ENCODE measurements at regions not wholly inside any gene's neighbourhood (a gene's known extent, or its start where the extent isn't known, plus 50 kb on each side); places are given as distances from the start of the nearest gene placed in this dataset.

- H3K4me3 Mint-ChIP-seq: no peak overlapping the region
- H3K36me3 Mint-ChIP-seq (ENCODE audit: low read depth): no peaks in the 10 kb centered on the region
- DNase-seq (ENCODE audit: low spot score): no peak
- no peaks in the 10 kb centered on the region for H3K27me3 Mint-ChIP-seq (ENCODE audit: low read depth)
- H3K4me1 Mint-ChIP-seq (ENCODE audit: low read depth): no peaks in the 10 kb centered on the region
- H3K27ac Mint-ChIP-seq: no peak overlapping the region
- H3K9me3 Mint-ChIP-seq: no peaks in the 10 kb centered on the region
Observed at GRCh38 chr10:131021246-131021895, 290.1 kb downstream of the TCERG1L start.

- H3K4me3 Mint-ChIP-seq: no peak overlapping the region
- H3K27ac Mint-ChIP-seq: no peak overlapping the region
- H3K36me3 Mint-ChIP-seq (ENCODE audit: low read depth): no peaks in the 10 kb centered on the region
- no peaks in the 10 kb centered on the region for H3K4me1 Mint-ChIP-seq (ENCODE audit: low read depth)
- H3K27me3 Mint-ChIP-seq (ENCODE audit: low read depth): no peaks in the 10 kb centered on the region
- no peaks in the 10 kb centered on the region for H3K9me3 Mint-ChIP-seq
- DNase-seq (ENCODE audit: low spot score): no peak
Observed at GRCh38 chr10:131021969-131022368, 289.6 kb downstream of the TCERG1L start.

- no peaks in the 10 kb centered on the region for H3K27me3 Mint-ChIP-seq (ENCODE audit: low read depth)
- no peaks in the 10 kb centered on the region for H3K4me1 Mint-ChIP-seq (ENCODE audit: low read depth)
- no peak overlapping the region for H3K27ac Mint-ChIP-seq
- no peaks in the 10 kb centered on the region for H3K9me3 Mint-ChIP-seq
- no peaks in the 10 kb centered on the region for H3K36me3 Mint-ChIP-seq (ENCODE audit: low read depth)
- DNase-seq (ENCODE audit: low spot score): no peak
- no peak overlapping the region for H3K4me3 Mint-ChIP-seq
Observed at GRCh38 chr10:131022369-131022768, 289.2 kb downstream of the TCERG1L start.

- no peak overlapping the region for H3K4me3 Mint-ChIP-seq
- H3K27me3 Mint-ChIP-seq (ENCODE audit: low read depth): no peaks in the 10 kb centered on the region
- no peaks in the 10 kb centered on the region for H3K9me3 Mint-ChIP-seq
- no peak overlapping the region for H3K27ac Mint-ChIP-seq
- no peak for DNase-seq (ENCODE audit: low spot score)
- no peaks in the 10 kb centered on the region for H3K36me3 Mint-ChIP-seq (ENCODE audit: low read depth)
- no peaks in the 10 kb centered on the region for H3K4me1 Mint-ChIP-seq (ENCODE audit: low read depth)
Observed at GRCh38 chr10:131022981-131023380, 288.5 kb downstream of the TCERG1L start.

- no peaks in the 10 kb centered on the region for H3K4me1 Mint-ChIP-seq (ENCODE audit: low read depth)
- H3K4me3 Mint-ChIP-seq: no peak overlapping the region
- no peaks in the 10 kb centered on the region for H3K9me3 Mint-ChIP-seq
- no peaks in the 10 kb centered on the region for H3K36me3 Mint-ChIP-seq (ENCODE audit: low read depth)
- no peak overlapping the region for H3K27ac Mint-ChIP-seq
- H3K27me3 Mint-ChIP-seq (ENCODE audit: low read depth): no peaks in the 10 kb centered on the region
- no peak for DNase-seq (ENCODE audit: low spot score)
Observed at GRCh38 chr10:131024259-131025131, 287.0 kb downstream of the TCERG1L start.

- Mint-ChIP-seq H3K9me3 (no peaks in the 10 kb centered on the region), H3K36me3 (ENCODE audit: low read depth) (no peaks in the 10 kb centered on the region), H3K4me3 (no peak overlapping the region), H3K4me1 (ENCODE audit: low read depth) (no peaks in the 10 kb centered on the region), H3K27me3 (ENCODE audit: low read depth) (no peaks in the 10 kb centered on the region), H3K27ac (no peak overlapping the region)
- no peak for DNase-seq (ENCODE audit: low spot score)
Observed at GRCh38 chr10:131025333-131025732, 286.2 kb downstream of the TCERG1L start.

GRCh38 chr10:131027256-131027655 lies 284.3 kb downstream of the TCERG1L start:
- H3K27me3 Mint-ChIP-seq (ENCODE audit: low read depth): no peaks in the 10 kb centered on the region
- no peaks in the 10 kb centered on the region for H3K4me1 Mint-ChIP-seq (ENCODE audit: low read depth)
- H3K36me3 Mint-ChIP-seq (ENCODE audit: low read depth): no peaks in the 10 kb centered on the region
- DNase-seq (ENCODE audit: low spot score): no peak
- H3K4me3 Mint-ChIP-seq: no peak overlapping the region
- no peaks in the 10 kb centered on the region for H3K9me3 Mint-ChIP-seq
- H3K27ac Mint-ChIP-seq: no peak overlapping the region

GRCh38 chr10:131031346-131031745 lies 280.2 kb downstream of the TCERG1L start:
- DNase-seq (ENCODE audit: low spot score): no peak
- H3K4me3 Mint-ChIP-seq: no peak overlapping the region
- H3K9me3 Mint-ChIP-seq: no peaks in the 10 kb centered on the region
- H3K4me1 Mint-ChIP-seq (ENCODE audit: low read depth): no peaks in the 10 kb centered on the region
- no peaks in the 10 kb centered on the region for H3K36me3 Mint-ChIP-seq (ENCODE audit: low read depth)
- H3K27me3 Mint-ChIP-seq (ENCODE audit: low read depth): no peaks in the 10 kb centered on the region
- H3K27ac Mint-ChIP-seq: no peak overlapping the region

GRCh38 chr10:131032329-131033165 lies 279.0 kb downstream of the TCERG1L start:
- Mint-ChIP-seq H3K4me3 (no peak overlapping the region), H3K27ac (no peak overlapping the region), H3K4me1 (ENCODE audit: low read depth) (no peaks in the 10 kb centered on the region), H3K27me3 (ENCODE audit: low read depth) (no peaks in the 10 kb centered on the region), H3K36me3 (ENCODE audit: low read depth) (no peaks in the 10 kb centered on the region), H3K9me3 (no peaks in the 10 kb centered on the region)
- DNase-seq (ENCODE audit: low spot score): no peak

- no peaks in the 10 kb centered on the region for H3K36me3 Mint-ChIP-seq (ENCODE audit: low read depth)
- no peaks in the 10 kb centered on the region for H3K4me1 Mint-ChIP-seq (ENCODE audit: low read depth)
Observed at GRCh38 chr10:131033166-131034085, 278.1 kb downstream of the TCERG1L start.

GRCh38 chr10:131034451-131034850 lies 277.1 kb downstream of the TCERG1L start:
- Mint-ChIP-seq H3K27ac (no peak overlapping the region), H3K4me1 (ENCODE audit: low read depth) (no peaks in the 10 kb centered on the region), H3K4me3 (no peak overlapping the region)

More at GRCh38 chr10:131033166-131034085, 278.1 kb downstream of the TCERG1L start:
- Mint-ChIP-seq H3K9me3 (no peaks in the 10 kb centered on the region), H3K27ac (no peak overlapping the region), H3K27me3 (ENCODE audit: low read depth) (no peaks in the 10 kb centered on the region), H3K4me3 (no peak overlapping the region)
- DNase-seq (ENCODE audit: low spot score): no peak

GRCh38 chr10:131035779-131036178 lies 275.7 kb downstream of the TCERG1L start:
- H3K27ac Mint-ChIP-seq: no peak overlapping the region
- no peaks in the 10 kb centered on the region for H3K36me3 Mint-ChIP-seq (ENCODE audit: low read depth)
- H3K9me3 Mint-ChIP-seq: no peaks in the 10 kb centered on the region
- H3K27me3 Mint-ChIP-seq (ENCODE audit: low read depth): no peaks in the 10 kb centered on the region
- DNase-seq (ENCODE audit: low spot score): no peak
- H3K4me3 Mint-ChIP-seq: no peak overlapping the region
- no peaks in the 10 kb centered on the region for H3K4me1 Mint-ChIP-seq (ENCODE audit: low read depth)

More at GRCh38 chr10:131034451-131034850, 277.1 kb downstream of the TCERG1L start:
- no peak for DNase-seq (ENCODE audit: low spot score)
- Mint-ChIP-seq H3K27me3 (ENCODE audit: low read depth) (no peaks in the 10 kb centered on the region), H3K9me3 (no peaks in the 10 kb centered on the region), H3K36me3 (ENCODE audit: low read depth) (no peaks in the 10 kb centered on the region)

- DNase-seq (ENCODE audit: low spot score): no peak
- Mint-ChIP-seq H3K4me3 (no peak overlapping the region), H3K4me1 (ENCODE audit: low read depth) (no peaks in the 10 kb centered on the region), H3K27me3 (ENCODE audit: low read depth) (no peaks in the 10 kb centered on the region), H3K9me3 (no peaks in the 10 kb centered on the region), H3K27ac (no peak overlapping the region), H3K36me3 (ENCODE audit: low read depth) (no peaks in the 10 kb centered on the region)
Observed at GRCh38 chr10:131038056-131038455, 273.5 kb downstream of the TCERG1L start.
